Brain microvascular endothelial cell (primary cell): ENCODE measurements at regions not wholly inside any gene's neighbourhood (a gene's known extent, or its start where the extent isn't known, plus 50 kb on each side); places are given as distances from the start of the nearest gene placed in this dataset.
"Not testable (repeated sequence)": the region's sequence is repeated elsewhere in the genome, so short reads cannot be mapped to it uniquely, and the experiment has no call there.

Experiments used
- DNase-seq: peaks from one replicate; pipeline ENCODE4 v3.0.0-alpha.2; 2020
- H3K27ac ChIP-seq: fragments of 250-450 bp; sonication (Bioruptor Pico); 2 replicates; pipeline ENCODE4 v1.5.1; 2020; ENCODE audit warnings: mild to moderate bottlenecking, moderate library complexity
- H3K27me3 ChIP-seq: fragments of 250-450 bp; sonication (Bioruptor Pico); replicated peaks from 2 replicates; pipeline ENCODE4 v1.5.1; 2020; ENCODE audit warnings: mild to moderate bottlenecking
- H3K36me3 ChIP-seq: fragments of 250-450 bp; sonication (Bioruptor Pico); replicated peaks from 2 replicates; pipeline ENCODE4 v1.5.1; 2020; ENCODE audit warnings: mild to moderate bottlenecking
- H3K4me3 ChIP-seq: 2 replicates; pipeline ENCODE4 v1.5.1; 2011; ENCODE audit warnings: low read depth, mild to moderate bottlenecking, control low read depth, low read length, moderate library complexity
- in situ Hi-C: cut with HindIII; loops from 2 replicates; pipeline ENCODE4 v1.10.0; 2017; ENCODE audit warnings: low sequenced_read_pairs, low pct_ligation_motif_present

GRCh38 chr21:5013455-5014304 lies 5507.7 kb upstream of the TPTE start:
- DNase-seq, in situ Hi-C loops, H3K4me3 ChIP-seq: not testable (repeated sequence)

GRCh38 chr21:5015187-5015586 lies 5506.2 kb upstream of the TPTE start:
- DNase-seq, in situ Hi-C loops, H3K27ac ChIP-seq, H3K36me3 ChIP-seq, H3K27me3 ChIP-seq, H3K4me3 ChIP-seq: not testable (repeated sequence)

More at GRCh38 chr21:5013455-5014304, 5507.7 kb upstream of the TPTE start:
- not testable (repeated sequence) for H3K27me3 ChIP-seq, H3K27ac ChIP-seq, H3K36me3 ChIP-seq

- H3K27me3 ChIP-seq, H3K36me3 ChIP-seq, in situ Hi-C loops, H3K27ac ChIP-seq, DNase-seq, H3K4me3 ChIP-seq: not testable (repeated sequence)
Observed at GRCh38 chr21:5019120-5019519, 5502.3 kb upstream of the TPTE start.

GRCh38 chr21:5021815-5022214 lies 5499.6 kb upstream of the TPTE start:
- H3K36me3 ChIP-seq, H3K27ac ChIP-seq, DNase-seq, H3K4me3 ChIP-seq, in situ Hi-C loops, H3K27me3 ChIP-seq: not testable (repeated sequence)

- in situ Hi-C loops, H3K36me3 ChIP-seq, H3K4me3 ChIP-seq, DNase-seq, H3K27me3 ChIP-seq, H3K27ac ChIP-seq: not testable (repeated sequence)
Observed at GRCh38 chr21:5022254-5022653, 5499.1 kb upstream of the TPTE start.

- in situ Hi-C loops, H3K27me3 ChIP-seq, DNase-seq, H3K36me3 ChIP-seq, H3K4me3 ChIP-seq, H3K27ac ChIP-seq: not testable (repeated sequence)
Observed at GRCh38 chr21:5022748-5023147, 5498.6 kb upstream of the TPTE start.

GRCh38 chr21:5035147-5035546 lies 5486.2 kb upstream of the TPTE start:
- H3K4me3 ChIP-seq, H3K27me3 ChIP-seq, in situ Hi-C loops, H3K27ac ChIP-seq, DNase-seq, H3K36me3 ChIP-seq: not testable (repeated sequence)

- H3K4me3 ChIP-seq, H3K27ac ChIP-seq, in situ Hi-C loops, H3K27me3 ChIP-seq, DNase-seq, H3K36me3 ChIP-seq: not testable (repeated sequence)
Observed at GRCh38 chr21:5035587-5035986, 5485.8 kb upstream of the TPTE start.

- H3K27ac ChIP-seq, H3K4me3 ChIP-seq, H3K36me3 ChIP-seq, DNase-seq, in situ Hi-C loops, H3K27me3 ChIP-seq: not testable (repeated sequence)
Observed at GRCh38 chr21:5037606-5038331, 5483.6 kb upstream of the TPTE start.

GRCh38 chr21:5039926-5040325 lies 5481.5 kb upstream of the TPTE start:
- H3K27ac ChIP-seq, H3K27me3 ChIP-seq, H3K4me3 ChIP-seq, H3K36me3 ChIP-seq, DNase-seq, in situ Hi-C loops: not testable (repeated sequence)

- in situ Hi-C loops, H3K4me3 ChIP-seq, H3K36me3 ChIP-seq, H3K27ac ChIP-seq, H3K27me3 ChIP-seq, DNase-seq: not testable (repeated sequence)
Observed at GRCh38 chr21:5042583-5042982, 5478.8 kb upstream of the TPTE start.

- H3K36me3 ChIP-seq, DNase-seq, in situ Hi-C loops, H3K4me3 ChIP-seq, H3K27ac ChIP-seq, H3K27me3 ChIP-seq: not testable (repeated sequence)
Observed at GRCh38 chr21:5044812-5045211, 5476.6 kb upstream of the TPTE start.

- H3K27ac ChIP-seq, in situ Hi-C loops, DNase-seq, H3K36me3 ChIP-seq, H3K27me3 ChIP-seq, H3K4me3 ChIP-seq: not testable (repeated sequence)
Observed at GRCh38 chr21:5051303-5052018, 5469.9 kb upstream of the TPTE start.

GRCh38 chr21:5055027-5055754 lies 5466.2 kb upstream of the TPTE start:
- H3K27ac ChIP-seq, in situ Hi-C loops, DNase-seq, H3K4me3 ChIP-seq, H3K36me3 ChIP-seq, H3K27me3 ChIP-seq: not testable (repeated sequence)
